ENCODE measurements at regions not wholly inside any gene's neighbourhood (a gene's known extent, or its start where the extent isn't known, plus 50 kb on each side); places are given as distances from the start of the nearest gene placed in this dataset.

DNA sequence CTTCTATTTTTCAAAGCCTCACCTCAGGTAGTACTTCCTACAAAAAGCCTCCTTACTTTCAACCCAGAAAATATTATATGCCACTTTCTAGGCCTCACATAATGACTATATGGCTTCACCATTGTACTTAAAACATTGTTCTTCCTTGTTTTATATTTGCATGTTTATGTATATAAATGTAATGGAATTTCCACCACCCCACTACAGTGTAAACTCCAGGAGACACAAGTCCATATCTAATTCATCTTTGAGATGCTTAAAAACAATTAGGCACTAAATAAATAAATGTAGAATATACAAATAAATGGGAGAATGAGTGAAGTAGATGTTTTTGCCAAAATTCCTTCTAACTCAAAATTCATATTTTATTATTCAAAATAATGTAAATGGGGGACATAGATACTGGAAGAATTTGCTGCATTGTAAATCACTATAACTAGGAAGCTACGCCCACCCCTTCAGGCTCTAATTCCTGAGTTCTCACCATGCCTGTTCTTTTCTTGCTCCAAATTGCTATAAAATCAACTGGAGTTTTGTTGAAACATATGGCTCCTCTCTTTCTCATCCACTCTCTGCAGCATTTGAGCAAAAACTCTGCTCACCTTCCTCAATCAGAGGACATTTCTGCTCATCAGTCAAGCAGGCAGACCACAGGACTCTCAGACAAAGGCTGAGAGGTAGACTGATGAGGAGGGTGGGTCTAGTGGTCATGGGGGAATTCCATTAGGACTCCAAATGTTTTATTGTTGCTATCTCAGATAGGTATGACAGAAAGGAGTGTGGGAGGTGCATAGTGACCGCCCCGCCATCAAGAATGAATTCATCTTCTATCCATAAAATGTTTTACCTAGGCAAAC is 243.0 kb downstream of the HNMT start:
- TF ChIP-seq, protein P1, sequence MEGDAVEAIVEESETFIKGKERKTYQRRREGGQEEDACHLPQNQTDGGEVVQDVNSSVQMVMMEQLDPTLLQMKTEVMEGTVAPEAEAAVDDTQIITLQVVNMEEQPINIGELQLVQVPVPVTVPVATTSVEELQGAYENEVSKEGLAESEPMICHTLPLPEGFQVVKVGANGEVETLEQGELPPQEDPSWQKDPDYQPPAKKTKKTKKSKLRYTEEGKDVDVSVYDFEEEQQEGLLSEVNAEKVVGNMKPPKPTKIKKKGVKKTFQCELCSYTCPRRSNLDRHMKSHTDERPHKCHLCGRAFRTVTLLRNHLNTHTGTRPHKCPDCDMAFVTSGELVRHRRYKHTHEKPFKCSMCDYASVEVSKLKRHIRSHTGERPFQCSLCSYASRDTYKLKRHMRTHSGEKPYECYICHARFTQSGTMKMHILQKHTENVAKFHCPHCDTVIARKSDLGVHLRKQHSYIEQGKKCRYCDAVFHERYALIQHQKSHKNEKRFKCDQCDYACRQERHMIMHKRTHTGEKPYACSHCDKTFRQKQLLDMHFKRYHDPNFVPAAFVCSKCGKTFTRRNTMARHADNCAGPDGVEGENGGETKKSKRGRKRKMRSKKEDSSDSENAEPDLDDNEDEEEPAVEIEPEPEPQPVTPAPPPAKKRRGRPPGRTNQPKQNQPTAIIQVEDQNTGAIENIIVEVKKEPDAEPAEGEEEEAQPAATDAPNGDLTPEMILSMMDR (IDR thresholded peaks at IDR 0.05; ENCODE audit: insufficient read depth, low read depth, low read length), result no peak
- ChIA-PET CTCF (no interaction called here), POLR2A (no interaction called here)
- no peak overlapping the region for H3K4me3 ChIP-seq (ENCODE audit: low read depth, low read length)
- no peak for DNase-seq (ENCODE audit: low read depth)
- H3K36me3 ChIP-seq (ENCODE audit: control insufficient read depth, insufficient read depth, low read length), result no peaks in the 10 kb centered on the region
- H3K27me3 ChIP-seq (ENCODE audit: control insufficient read depth, insufficient read depth, low read length), result no peaks in the 10 kb centered on the region

DNA sequence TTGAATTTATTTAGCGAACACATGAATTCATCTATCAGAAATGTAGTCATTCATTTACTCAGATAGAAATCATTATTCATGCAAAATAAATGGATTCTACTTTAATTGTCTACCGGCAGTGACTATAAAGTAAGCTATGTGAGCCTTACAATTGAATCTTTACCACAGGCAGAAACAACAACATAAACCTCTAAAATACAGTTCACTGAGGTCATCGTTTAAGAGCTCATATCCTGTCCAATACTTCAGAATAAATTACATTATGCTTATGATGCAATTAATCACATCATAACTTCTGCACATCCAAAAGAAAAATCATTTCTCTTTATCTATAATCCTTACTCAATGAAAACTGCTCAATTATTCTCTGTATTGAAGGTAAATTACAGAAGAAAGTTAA is 244.7 kb downstream of the HNMT start:
- CTCF ChIA-PET, result interaction anchor here (1.1 kb wide), 1 partner anchor 34 kb away, joined by 3 read pairs; no protein-coding TSS in a partner anchor
- POLR2A ChIA-PET, result no interaction called here
- Histone ChIP-seq H3K4me3 (ENCODE audit: low read depth, low read length) (no peak overlapping the region), H3K27me3 (ENCODE audit: control insufficient read depth, insufficient read depth, low read length) (no peaks in the 10 kb centered on the region), H3K36me3 (ENCODE audit: control insufficient read depth, insufficient read depth, low read length) (no peaks in the 10 kb centered on the region)
- TF ChIP-seq, protein P1 (IDR thresholded peaks at IDR 0.05; ENCODE audit: insufficient read depth, low read depth, low read length), result no peak
- no peak for DNase-seq (ENCODE audit: low read depth)

DNA sequence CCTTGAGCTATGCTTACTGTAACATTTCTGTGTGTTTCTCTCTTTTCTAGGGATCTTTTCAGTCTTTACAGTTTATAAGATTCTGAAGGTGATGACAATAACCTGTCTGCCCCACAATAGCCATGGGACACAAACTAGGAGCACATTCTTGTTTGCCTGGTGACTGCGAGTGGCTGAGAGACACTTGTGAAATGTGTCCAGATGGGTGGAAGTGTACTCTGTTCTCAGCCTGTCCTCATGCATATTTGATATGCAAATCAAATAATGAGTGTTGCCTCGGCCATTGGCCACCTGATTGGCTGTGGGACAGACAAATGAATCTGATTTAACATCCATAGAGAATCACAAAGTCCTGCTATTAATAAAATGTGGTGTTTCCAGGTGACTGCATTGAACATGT is 246.2 kb downstream of the HNMT start:
- Histone ChIP-seq H3K27me3 (ENCODE audit: control insufficient read depth, insufficient read depth, low read length) (no peaks in the 10 kb centered on the region), H3K4me3 (ENCODE audit: low read depth, low read length) (no peak overlapping the region), H3K36me3 (ENCODE audit: control insufficient read depth, insufficient read depth, low read length) (no peaks in the 10 kb centered on the region)
- TF ChIP-seq, protein P1 (IDR thresholded peaks at IDR 0.05; ENCODE audit: insufficient read depth, low read depth, low read length), result no peak
- no peak for DNase-seq (ENCODE audit: low read depth)
- ChIA-PET CTCF (no interaction called here), POLR2A (no interaction called here)

DNA sequence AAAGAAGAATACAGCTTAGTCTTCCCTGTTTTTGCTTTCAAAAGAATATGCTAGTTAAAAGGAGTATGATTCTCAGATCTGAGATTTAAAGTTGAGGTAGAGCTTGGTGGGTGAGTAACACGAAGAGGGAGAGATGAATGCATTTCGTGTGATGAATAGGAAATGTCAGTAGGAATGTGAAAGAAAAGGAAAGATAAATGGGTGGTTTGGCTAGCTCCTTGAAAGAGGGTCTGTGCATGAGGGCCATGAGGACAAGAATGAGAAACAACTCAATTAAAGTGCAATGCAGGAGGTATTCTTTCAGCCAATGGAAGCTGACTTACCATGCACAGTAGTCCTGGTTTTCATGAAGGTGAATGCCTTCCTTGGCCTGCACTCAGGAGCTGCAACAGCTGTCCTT is 248.2 kb downstream of the HNMT start:
- ChIA-PET CTCF (no interaction called here), POLR2A (no interaction called here)
- TF ChIP-seq, protein P1 (IDR thresholded peaks at IDR 0.05; ENCODE audit: insufficient read depth, low read depth, low read length), result no peak
- Histone ChIP-seq H3K27me3 (ENCODE audit: control insufficient read depth, insufficient read depth, low read length) (no peaks in the 10 kb centered on the region), H3K36me3 (ENCODE audit: control insufficient read depth, insufficient read depth, low read length) (no peaks in the 10 kb centered on the region), H3K4me3 (ENCODE audit: low read depth, low read length) (no peak overlapping the region)
- DNase-seq (ENCODE audit: low read depth), result no peak

DNA sequence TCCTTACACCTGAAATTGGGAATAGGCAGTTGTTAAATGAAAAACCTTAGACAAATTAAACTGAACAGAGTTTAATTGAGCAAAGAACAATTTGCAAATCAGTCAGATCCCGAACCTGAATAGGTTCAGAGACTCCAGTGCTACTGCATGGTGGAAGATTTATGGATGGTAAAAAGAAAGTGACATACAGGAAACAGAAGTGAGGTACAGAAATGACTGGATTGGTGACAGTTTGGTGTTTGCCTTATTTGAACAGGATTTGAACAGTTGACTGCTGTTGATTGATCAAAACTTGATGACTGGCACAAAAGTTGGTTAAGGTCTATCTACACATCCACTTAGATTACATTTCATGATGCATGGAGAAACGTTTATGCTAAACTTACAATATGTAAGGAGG is 248.8 kb downstream of the HNMT start:
- DNase-seq (ENCODE audit: low read depth), result no peak
- Histone ChIP-seq H3K27me3 (ENCODE audit: control insufficient read depth, insufficient read depth, low read length) (no peaks in the 10 kb centered on the region), H3K36me3 (ENCODE audit: control insufficient read depth, insufficient read depth, low read length) (no peaks in the 10 kb centered on the region), H3K4me3 (ENCODE audit: low read depth, low read length) (no peak overlapping the region)
- POLR2A ChIA-PET, result no interaction called here
- CTCF ChIA-PET, result no interaction called here
- TF ChIP-seq, protein P1 (IDR thresholded peaks at IDR 0.05; ENCODE audit: insufficient read depth, low read depth, low read length), result no peak

Measured in BJ (cell line).